Fibroblast of lung (primary cell): ENCODE measurements at regions not wholly inside any gene's neighbourhood (a gene's known extent, or its start where the extent isn't known, plus 50 kb on each side); places are given as distances from the start of the nearest gene placed in this dataset.

ENCODE experiments used
- DNase-seq, 2 donors: peaks; one replicate each; pipeline versions ENCODE4 v3.0.0 to v3.0.0-alpha.2; 2010; ENCODE audit warnings: low read depth in 2 of 2
- H2AFZ ChIP-seq: 2 replicates; pipeline ENCODE4 v1.5.1; 2012; ENCODE audit warnings: low read length, control low read depth, inconsistent platforms
- H3K27ac ChIP-seq: 2 replicates; pipeline ENCODE4 v1.5.1; 2011; ENCODE audit warnings: low read length, control low read depth; ENCODE audit not compliant: insufficient read depth
- H3K27me3 ChIP-seq: 2 replicates; pipeline ENCODE4 v1.5.1; 2011; ENCODE audit warnings: mild to moderate bottlenecking, low read length; ENCODE audit not compliant: control insufficient read depth, insufficient read depth
- H3K36me3 ChIP-seq: 2 replicates; pipeline ENCODE4 v1.5.1; 2011; ENCODE audit warnings: low read length; ENCODE audit not compliant: control insufficient read depth, insufficient read depth
- H3K4me1 ChIP-seq: 2 replicates; pipeline ENCODE4 v1.5.1; 2011; ENCODE audit warnings: low read length; ENCODE audit not compliant: control insufficient read depth, insufficient read depth; ENCODE audit errors: extremely low read depth
- H3K4me2 ChIP-seq: 2 replicates; pipeline ENCODE4 v1.5.1; 2011; ENCODE audit warnings: low read length, control low read depth; ENCODE audit not compliant: insufficient read depth; ENCODE audit errors: extremely low read depth
- H3K4me3 ChIP-seq, 4 experiments: fragments of 200-600 bp in 1 of 4; sonication (generic) in 1 of 4; replicated peaks in 1 of 4; 2 replicates each; pipeline ENCODE4 v1.5.1; 2011 to 2016; ENCODE audit warnings: low read length in 4 of 4, low read depth in 3 of 4, mild to moderate bottlenecking in 3 of 4, control low read depth in 2 of 4, inconsistent platforms in 1 of 4, mixed read lengths in 1 of 4; ENCODE audit not compliant: insufficient read depth in 1 of 4; ENCODE audit errors: control extremely low read depth in 1 of 4
- H3K79me2 ChIP-seq: 2 replicates; pipeline ENCODE4 v1.5.1; 2012; ENCODE audit warnings: mild to moderate bottlenecking, low read length, inconsistent platforms; ENCODE audit not compliant: control insufficient read depth, insufficient read depth
- H3K9ac ChIP-seq: 2 replicates; pipeline ENCODE4 v1.5.1; 2011; ENCODE audit warnings: mild to moderate bottlenecking, low read length, control low read depth; ENCODE audit not compliant: insufficient read depth
- H3K9me3 ChIP-seq: 2 replicates; pipeline ENCODE4 v1.5.1; 2012; ENCODE audit warnings: low read depth, low read length; ENCODE audit not compliant: control insufficient read depth, insufficient read depth
- H4K20me1 ChIP-seq: 2 replicates; pipeline ENCODE4 v1.5.1; 2011; ENCODE audit warnings: low read length; ENCODE audit not compliant: control insufficient read depth, insufficient read depth; ENCODE audit errors: extremely low read depth
- CTCF ChIP-seq, 2 donors: IDR thresholded peaks in 1 of 2; conservative IDR thresholded peaks in 1 of 2; 1 replicate in 1 of 2; 2 replicates in 1 of 2; pipeline ENCODE4 v1.5.1; 2011 to 2012; ENCODE audit warnings: low read length in 2 of 2, control low read depth in 1 of 2, inconsistent platforms in 1 of 2, low read depth in 1 of 2, mild to moderate bottlenecking in 1 of 2
- EZH2 ChIP-seq: IDR thresholded peaks from 2 replicates; pipeline ENCODE4 v1.5.1; 2012; ENCODE audit warnings: low read length, control low read depth, mild to moderate bottlenecking; ENCODE audit errors: missing control alignments

GRCh38 chr18:57091231-57091630, 55.7 kb upstream of the BOD1L2 start:
- Histone ChIP-seq H3K79me2 (no peaks in the 10 kb centered on the region), H3K4me3 (no peak overlapping the region), H4K20me1 (no peaks in the 10 kb centered on the region), H3K9ac (no peak overlapping the region), H2AFZ (no peak overlapping the region), H3K4me2 (no peak overlapping the region), H3K27ac (no peak overlapping the region), H3K36me3 (no peaks in the 10 kb centered on the region), H3K9me3 (no peaks in the 10 kb centered on the region), H3K27me3 (no peaks in the 10 kb centered on the region), H3K4me1 (no peaks in the 10 kb centered on the region)
- DNase-seq = no peak
- TF ChIP-seq CTCF (conservative IDR thresholded peaks at IDR 0.05 in 1 of 2, IDR thresholded peaks at IDR 0.05 in 1 of 2; ENCODE audit: low read depth in 1 of 2, low read length in 2 of 2) (no peak), EZH2 (no peak)

- H3K9ac ChIP-seq = no peak overlapping the region
- no peaks in the 10 kb centered on the region for H4K20me1 ChIP-seq
- H3K4me3 ChIP-seq = no peak overlapping the region
- no peaks in the 10 kb centered on the region for H3K36me3 ChIP-seq
- H3K4me1 ChIP-seq = no peaks in the 10 kb centered on the region
- H3K79me2 ChIP-seq = no peaks in the 10 kb centered on the region
- H3K4me2 ChIP-seq = no peak overlapping the region
- DNase-seq = no peak
- no peak overlapping the region for H3K27ac ChIP-seq
- no peak overlapping the region for H2AFZ ChIP-seq
- H3K9me3 ChIP-seq = no peaks in the 10 kb centered on the region
- no peaks in the 10 kb centered on the region for H3K27me3 ChIP-seq
- TF ChIP-seq EZH2 (no peak), CTCF (conservative IDR thresholded peaks at IDR 0.05 in 1 of 2, IDR thresholded peaks at IDR 0.05 in 1 of 2; ENCODE audit: low read depth in 1 of 2, low read length in 2 of 2) (no peak)
Measured at GRCh38 chr18:57094175-57094574, 52.7 kb upstream of the BOD1L2 start.

GRCh38 chr18:57095884-57096283, 51.0 kb upstream of the BOD1L2 start:
- no peak for DNase-seq
- H3K9me3 ChIP-seq = no peaks in the 10 kb centered on the region
- H4K20me1 ChIP-seq = no peaks in the 10 kb centered on the region
- H3K27me3 ChIP-seq = no peaks in the 10 kb centered on the region
- H3K4me3 ChIP-seq = no peak overlapping the region
- H3K27ac ChIP-seq = no peak overlapping the region
- TF ChIP-seq EZH2 (no peak), CTCF (conservative IDR thresholded peaks at IDR 0.05 in 1 of 2, IDR thresholded peaks at IDR 0.05 in 1 of 2; ENCODE audit: low read depth in 1 of 2, low read length in 2 of 2) (no peak)
- H3K4me2 ChIP-seq = no peak overlapping the region
- H3K79me2 ChIP-seq = no peaks in the 10 kb centered on the region
- no peak overlapping the region for H2AFZ ChIP-seq
- H3K4me1 ChIP-seq = no peaks in the 10 kb centered on the region
- no peaks in the 10 kb centered on the region for H3K36me3 ChIP-seq
- H3K9ac ChIP-seq = no peak overlapping the region
